Tibial nerve (tissue), 4 donors: ENCODE measurements at regions not wholly inside any gene's neighbourhood (a gene's known extent, or its start where the extent isn't known, plus 50 kb on each side); places are given as distances from the start of the nearest gene placed in this dataset.

ENCODE experiments used
- EP300 ChIP-seq, 2 donors: sonication (generic); formaldehyde crosslinking; IDR thresholded peaks; one replicate each; pipeline ENCODE4 v1.6.1; 2017; ENCODE audit warnings: antibody characterized with exemption in 2 of 2, mild to moderate bottlenecking in 1 of 2
- POLR2A ChIP-seq, 2 donors: fragments of 450-650 bp; IDR thresholded peaks; one replicate each; pipeline ENCODE4 v1.6.1; 2017; ENCODE audit warnings: antibody characterized with exemption in 2 of 2, mild to moderate bottlenecking in 2 of 2, moderate library complexity in 2 of 2
- TF ChIP-seq, protein P1 (sequence below), 5 experiments: fragments of 200-600 bp in 3 of 5; fragments of 450-650 bp in 2 of 5; sonication (generic) in 3 of 5; IDR thresholded peaks; one replicate each; pipeline ENCODE4 v1.5.1; 2016 to 2019; ENCODE audit warnings: antibody characterized with exemption in 5 of 5, mild to moderate bottlenecking in 3 of 5, moderate library complexity in 2 of 5

DNA sequence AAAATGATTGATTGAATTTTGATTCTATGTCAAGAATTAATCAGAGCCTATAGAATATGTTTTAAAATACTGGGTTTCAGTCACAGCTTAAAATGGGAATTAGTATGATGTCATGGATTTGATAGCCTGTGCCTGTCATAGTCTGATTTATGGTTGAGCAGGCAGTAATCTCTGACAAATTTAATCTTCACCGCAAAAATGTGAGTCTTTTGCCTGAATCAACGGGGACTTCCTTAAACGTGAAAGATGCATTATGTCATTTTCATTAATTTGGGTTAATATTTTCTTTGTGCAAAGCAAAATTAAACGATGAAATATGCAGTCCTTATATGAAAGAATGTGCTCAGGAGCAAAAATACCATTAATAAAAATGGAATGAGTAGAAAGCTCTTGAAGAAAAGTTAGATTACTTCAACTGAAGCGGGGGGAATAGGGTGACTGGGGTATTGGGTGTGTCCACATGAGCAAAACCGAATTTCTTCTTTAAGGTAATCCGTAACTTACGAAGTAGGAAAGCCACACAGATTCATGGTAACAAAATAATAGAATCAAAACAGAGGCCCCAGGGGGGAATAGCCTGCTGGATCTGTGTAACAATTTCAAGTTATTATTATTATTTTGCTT is 339.6 kb upstream of the NOX3 start:
- TF ChIP-seq, protein P1, sequence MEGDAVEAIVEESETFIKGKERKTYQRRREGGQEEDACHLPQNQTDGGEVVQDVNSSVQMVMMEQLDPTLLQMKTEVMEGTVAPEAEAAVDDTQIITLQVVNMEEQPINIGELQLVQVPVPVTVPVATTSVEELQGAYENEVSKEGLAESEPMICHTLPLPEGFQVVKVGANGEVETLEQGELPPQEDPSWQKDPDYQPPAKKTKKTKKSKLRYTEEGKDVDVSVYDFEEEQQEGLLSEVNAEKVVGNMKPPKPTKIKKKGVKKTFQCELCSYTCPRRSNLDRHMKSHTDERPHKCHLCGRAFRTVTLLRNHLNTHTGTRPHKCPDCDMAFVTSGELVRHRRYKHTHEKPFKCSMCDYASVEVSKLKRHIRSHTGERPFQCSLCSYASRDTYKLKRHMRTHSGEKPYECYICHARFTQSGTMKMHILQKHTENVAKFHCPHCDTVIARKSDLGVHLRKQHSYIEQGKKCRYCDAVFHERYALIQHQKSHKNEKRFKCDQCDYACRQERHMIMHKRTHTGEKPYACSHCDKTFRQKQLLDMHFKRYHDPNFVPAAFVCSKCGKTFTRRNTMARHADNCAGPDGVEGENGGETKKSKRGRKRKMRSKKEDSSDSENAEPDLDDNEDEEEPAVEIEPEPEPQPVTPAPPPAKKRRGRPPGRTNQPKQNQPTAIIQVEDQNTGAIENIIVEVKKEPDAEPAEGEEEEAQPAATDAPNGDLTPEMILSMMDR (IDR thresholded peaks at IDR 0.05): no peak
- no peak for TF ChIP-seq POLR2A (IDR thresholded peaks at IDR 0.05)
- no peak for TF ChIP-seq EP300 (IDR thresholded peaks at IDR 0.05)
